ENCODE measurements at regions not wholly inside any gene's neighbourhood (a gene's known extent, or its start where the extent isn't known, plus 50 kb on each side); places are given as distances from the start of the nearest gene placed in this dataset.

DNA sequence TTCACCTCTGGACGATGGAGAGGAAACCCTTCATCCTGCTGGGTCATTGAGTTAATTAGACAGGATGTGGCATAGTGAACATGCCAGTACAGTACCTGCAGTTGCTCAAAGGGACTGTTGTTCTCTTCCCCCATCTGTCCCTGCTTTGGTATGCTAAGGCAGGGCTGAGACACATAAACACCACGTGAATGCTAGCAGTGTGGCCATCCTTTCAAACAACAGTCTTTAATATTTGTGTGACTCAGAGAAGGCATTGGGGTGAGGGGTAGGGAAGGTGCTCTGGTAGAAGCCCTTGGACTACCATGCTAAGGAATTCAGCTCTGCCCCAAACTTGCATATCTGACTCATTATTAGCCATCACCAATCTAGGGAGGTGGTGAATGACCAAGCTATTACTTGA lies 180.2 kb upstream of the ZNF618 start:
- TF ChIP-seq, protein P1, sequence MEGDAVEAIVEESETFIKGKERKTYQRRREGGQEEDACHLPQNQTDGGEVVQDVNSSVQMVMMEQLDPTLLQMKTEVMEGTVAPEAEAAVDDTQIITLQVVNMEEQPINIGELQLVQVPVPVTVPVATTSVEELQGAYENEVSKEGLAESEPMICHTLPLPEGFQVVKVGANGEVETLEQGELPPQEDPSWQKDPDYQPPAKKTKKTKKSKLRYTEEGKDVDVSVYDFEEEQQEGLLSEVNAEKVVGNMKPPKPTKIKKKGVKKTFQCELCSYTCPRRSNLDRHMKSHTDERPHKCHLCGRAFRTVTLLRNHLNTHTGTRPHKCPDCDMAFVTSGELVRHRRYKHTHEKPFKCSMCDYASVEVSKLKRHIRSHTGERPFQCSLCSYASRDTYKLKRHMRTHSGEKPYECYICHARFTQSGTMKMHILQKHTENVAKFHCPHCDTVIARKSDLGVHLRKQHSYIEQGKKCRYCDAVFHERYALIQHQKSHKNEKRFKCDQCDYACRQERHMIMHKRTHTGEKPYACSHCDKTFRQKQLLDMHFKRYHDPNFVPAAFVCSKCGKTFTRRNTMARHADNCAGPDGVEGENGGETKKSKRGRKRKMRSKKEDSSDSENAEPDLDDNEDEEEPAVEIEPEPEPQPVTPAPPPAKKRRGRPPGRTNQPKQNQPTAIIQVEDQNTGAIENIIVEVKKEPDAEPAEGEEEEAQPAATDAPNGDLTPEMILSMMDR (IDR thresholded peaks at IDR 0.05), result no peak
- TF ChIP-seq POLR2A (IDR thresholded peaks at IDR 0.05), result no peak
- no peak for TF ChIP-seq POLR2AphosphoS5 (IDR thresholded peaks at IDR 0.05)
- TF ChIP-seq EP300 (IDR thresholded peaks at IDR 0.05), result no peak

All from suprapubic skin (tissue), 4 donors.